SKM-1 treated with dmso at 0.1 percent for 144 hours (cell line): ENCODE measurements at regions not wholly inside any gene's neighbourhood (a gene's known extent, or its start where the extent isn't known, plus 50 kb on each side); places are given as distances from the start of the nearest gene placed in this dataset.
A peak's percentile ranks its signal among the peaks of the same experiment; 100 is the strongest.
"Not testable (repeated sequence)": the region's sequence is repeated elsewhere in the genome, so short reads cannot be mapped to it uniquely, and the experiment has no call there.

Experiments
- DNase-seq: peaks from one replicate; lab custom pipeline; 2025; ENCODE audit not compliant: unreplicated experiment; lab: John Stamatoyannopoulos, UW

DNA sequence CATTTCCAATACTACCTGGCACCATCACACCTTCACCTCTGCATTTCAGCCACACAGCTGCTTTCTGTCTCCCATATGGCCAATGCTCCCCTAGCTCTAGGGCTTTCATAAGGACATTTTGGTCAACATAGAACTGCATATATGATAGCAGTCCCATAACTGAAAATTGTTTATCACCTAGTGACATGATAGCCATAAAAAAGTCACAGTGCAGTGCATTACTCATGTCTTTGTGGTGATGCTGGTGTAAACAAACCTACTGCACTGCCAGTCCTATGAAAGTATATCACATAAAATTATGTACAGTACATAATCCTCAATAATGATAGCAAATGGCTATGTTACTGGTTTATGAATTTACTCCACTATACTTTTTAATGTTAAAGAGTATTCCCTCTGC lies 221.0 kb downstream of the NAF1 start:
- DNase-seq, result no peak

GRCh38 chr4:162943263-162943662 lies 223.4 kb downstream of the NAF1 start:
- no peak for DNase-seq

DNA sequence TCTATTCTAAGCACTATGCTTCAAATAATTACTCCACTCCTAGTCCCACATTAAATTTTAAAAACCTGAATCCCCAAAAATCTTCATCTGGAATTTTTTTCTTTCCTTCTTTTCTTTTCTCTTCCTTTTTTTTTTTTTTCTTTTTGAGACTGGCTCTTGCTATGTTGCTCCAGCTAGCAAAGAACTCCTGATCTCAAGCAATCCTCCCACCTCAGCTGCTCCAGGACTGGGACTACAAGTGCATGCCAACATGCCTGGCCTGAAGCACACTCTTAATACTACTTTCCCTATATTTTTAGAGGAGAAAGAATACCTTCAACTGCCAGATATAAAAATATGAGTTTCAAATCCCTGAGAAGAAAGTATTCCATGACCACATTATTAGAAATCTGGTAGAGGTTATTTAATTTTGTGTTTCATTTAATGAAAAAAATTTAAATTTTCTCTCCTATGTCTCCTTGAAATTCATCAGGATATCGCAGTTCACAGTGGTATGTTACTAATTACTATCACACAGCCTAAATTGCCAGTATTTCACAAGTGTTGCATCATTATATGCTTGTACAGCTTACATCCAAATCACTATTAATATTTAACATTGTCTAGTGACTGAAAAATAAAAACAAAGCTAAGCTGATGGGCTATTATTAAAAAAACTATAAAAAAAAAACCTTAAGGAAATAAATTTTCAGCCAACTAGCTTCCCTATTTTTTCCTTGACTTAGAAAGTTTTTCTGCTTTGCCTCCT lies 227.8 kb downstream of the NAF1 start:
- no peak for DNase-seq

- no peak for DNase-seq
Observed at GRCh38 chr4:162935214-162935613, 231.5 kb downstream of the NAF1 start.

DNA sequence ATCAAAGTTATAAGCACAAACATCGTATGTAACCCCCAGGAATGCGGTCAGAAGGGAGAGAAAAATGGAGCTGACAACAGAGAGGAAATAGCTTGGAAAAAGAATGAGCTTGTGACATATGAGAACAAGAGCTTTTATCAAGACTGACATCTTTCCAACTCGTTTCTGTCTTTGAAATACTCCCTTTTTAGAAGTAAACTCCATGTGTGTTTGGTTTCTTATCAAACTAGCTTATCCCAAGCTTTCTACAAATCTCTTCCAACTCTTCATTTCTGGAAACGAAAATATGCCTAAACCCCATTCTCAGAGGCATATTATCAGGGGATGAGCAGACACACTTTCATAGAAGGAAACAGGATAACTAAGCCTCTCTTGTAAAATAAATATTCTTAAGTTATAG lies 235.4 kb downstream of the NAF1 start:
- DNase-seq, result no peak

DNA sequence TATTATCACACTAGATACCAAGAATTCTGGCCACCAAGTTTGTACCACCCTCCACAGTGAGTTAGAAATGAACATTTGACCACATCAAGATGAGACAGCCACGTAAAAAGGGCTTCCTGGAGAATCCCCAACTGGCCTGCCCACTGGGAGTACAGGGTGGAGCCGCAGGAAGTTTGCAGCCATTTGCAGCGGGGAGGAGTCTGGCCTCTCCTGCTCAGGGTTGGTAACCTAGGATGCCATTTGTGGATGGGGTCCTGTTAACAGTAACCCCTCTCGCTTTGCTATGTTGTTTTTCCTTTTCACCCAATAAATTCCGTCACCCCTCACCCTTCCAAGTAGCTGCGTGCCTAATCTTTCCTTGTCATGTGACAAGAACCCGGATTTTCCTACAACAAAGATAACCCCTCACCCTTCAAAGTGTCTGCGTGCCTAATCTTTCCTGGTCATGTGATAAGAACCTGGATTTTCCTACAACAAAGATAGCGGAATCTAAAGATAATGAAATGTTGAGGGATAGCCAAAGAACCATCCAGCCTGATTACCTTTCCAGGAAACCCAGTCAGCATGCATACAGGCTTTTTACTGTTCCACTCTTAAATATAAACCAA lies 245.4 kb downstream of the NAF1 start:
- no peak for DNase-seq

DNA sequence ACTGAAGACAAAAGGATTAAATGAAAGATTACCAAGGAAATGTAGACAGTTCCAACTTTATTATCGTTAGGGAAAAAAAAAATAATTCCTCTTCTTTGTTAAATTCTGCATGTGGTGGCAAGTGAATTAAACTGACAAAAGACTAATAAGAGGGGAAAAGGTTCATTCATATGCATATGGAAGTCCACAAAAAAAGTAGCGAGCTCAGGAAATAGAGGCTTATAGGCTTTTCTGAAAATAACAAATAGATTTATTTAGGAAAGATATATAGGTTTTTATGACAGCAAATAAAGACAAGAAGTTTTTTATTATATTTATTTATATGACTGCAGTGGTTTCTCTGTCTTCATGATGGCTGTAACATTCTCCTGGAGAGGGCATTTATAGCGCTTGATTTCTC lies 246.0 kb downstream of the NAF1 start:
- DNase-seq, result no peak

- DNase-seq, result no peak
Observed at GRCh38 chr4:162912482-162912881, 254.2 kb downstream of the NAF1 start.

DNA sequence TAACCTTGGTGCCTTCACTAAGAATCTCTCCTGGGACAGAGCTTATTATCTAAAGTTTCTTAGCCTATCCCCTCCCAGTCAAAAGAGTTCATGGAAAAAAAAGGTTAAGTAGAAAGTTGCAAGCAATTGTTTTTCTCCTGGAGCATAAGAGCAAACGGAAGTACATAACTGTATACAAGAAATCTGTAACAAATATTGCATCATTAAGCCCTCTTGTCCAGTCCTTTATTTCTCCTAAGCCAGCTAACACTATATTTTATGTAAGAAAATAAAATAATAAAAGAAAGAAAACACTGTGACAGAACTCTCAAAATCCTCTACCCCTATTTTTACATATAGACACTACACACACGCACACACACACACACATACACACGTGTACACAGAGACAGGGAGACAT lies 255.3 kb downstream of the NAF1 start:
- DNase-seq, result no peak

DNA sequence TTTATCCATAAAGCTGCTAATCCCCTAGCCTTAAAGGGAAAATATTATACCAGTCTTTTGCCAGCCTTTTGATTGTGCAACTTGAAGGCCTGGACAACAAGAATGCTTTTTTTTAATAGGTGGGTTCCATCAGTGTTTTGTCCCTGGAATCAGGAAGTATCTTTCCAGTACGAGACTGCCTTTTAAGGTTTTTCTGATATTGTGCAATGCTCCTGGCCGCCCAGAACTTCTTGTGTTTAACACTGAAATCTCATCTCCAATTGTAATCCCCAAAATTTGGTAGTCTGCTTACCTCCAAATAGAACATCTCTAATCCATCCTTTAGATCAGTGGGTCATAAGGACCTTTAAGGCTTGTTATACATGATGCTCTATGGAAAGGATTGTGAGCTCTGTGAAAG lies 256.7 kb downstream of the NAF1 start:
- no peak for DNase-seq

DNA sequence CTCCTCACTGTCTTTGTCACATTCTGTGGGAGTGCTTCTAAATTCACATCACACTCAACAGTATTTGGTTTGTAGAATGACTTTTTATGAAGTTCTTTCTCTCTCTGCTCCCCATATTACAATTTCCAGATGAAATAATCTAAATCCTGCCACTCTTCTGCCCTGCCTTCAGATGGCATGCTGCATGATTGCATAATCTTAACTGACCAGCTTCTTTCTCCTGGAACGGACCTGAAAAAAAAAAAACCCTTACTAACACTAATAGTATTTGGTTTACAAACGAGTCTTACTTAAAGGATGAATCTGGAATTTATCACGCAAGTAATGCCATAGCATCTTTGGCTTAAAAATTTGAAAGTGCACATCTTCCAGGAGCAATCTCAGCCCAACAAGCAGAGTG lies 272.3 kb downstream of the NAF1 start:
- DNase-seq, result no peak

- DNase-seq, result peak; percentile 32
Observed at GRCh38 chr4:162891788-162892707, 274.6 kb downstream of the NAF1 start.

DNA sequence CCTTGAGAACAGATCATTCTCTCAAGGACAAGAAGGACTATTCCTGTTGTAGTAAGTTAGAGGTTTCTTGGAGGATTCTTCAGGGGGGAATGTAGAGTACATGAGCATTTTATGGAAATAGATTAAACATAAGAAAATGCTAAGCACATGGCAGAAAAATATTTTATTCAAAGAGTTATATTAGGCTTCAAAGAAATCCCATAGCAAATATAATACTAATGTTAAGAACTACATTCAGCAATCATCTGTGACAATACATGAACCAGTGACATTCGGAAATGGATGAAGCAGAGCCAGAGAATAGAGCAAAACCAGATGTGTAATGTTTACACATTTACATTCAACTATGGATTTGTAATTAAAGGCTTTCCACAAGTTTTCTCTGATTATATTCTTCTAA lies 288.6 kb downstream of the NAF1 start:
- DNase-seq, result no peak

DNA sequence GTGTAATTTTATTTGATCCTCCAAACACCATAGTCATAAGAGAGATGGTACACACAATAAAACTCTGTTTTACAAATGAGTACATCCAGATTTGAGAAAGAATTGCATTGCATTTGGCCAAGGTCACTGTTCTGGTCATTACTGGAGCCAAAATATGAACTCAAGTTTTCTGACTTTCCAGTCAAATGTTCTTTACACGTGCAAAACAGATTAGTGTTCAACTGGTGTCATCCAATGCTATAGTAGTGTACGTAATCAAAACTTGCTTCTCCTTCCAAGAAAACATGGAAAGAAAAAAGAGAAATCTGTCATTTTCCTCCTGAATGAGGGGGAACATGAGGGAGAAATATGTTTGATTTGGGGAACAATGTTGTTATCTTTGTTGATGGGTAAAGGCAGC lies 291.9 kb downstream of the NAF1 start:
- no peak for DNase-seq

DNA sequence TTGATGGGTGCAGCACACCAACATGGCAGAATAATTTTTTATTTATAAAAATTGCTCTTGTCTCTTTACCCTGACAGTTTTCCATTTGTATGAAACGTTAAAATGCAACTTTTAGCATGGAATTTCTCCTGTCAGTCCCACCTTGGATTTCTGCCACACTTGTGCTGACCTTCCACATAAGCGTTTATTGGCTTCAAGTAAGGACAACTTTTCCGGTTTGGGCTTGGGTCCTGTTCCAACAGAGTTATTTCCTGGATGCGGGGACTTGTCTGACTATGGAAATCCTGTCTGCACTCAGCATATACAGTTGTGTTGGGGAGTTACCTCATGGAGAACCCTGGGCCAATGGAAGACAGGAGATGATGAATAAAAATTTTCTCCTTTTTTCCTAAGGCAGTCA lies 294.7 kb downstream of the NAF1 start:
- DNase-seq, result no peak

- DNase-seq, result no peak
Observed at GRCh38 chr4:162869157-162869556, 297.5 kb downstream of the NAF1 start.

- DNase-seq, result no peak
Observed at GRCh38 chr4:162866565-162866964, 300.1 kb downstream of the NAF1 start.

- DNase-seq, result no peak
Observed at GRCh38 chr4:162865102-162865501, 301.6 kb downstream of the NAF1 start.

- DNase-seq, result no peak
Observed at GRCh38 chr4:162853788-162854187, 312.9 kb downstream of the NAF1 start.

- DNase-seq, result no peak
Observed at GRCh38 chr4:162852642-162853041, 314.0 kb downstream of the NAF1 start.

GRCh38 chr4:162851241-162851758 lies 315.4 kb downstream of the NAF1 start:
- DNase-seq, result not testable (repeated sequence)

GRCh38 chr4:162849937-162850336 lies 316.8 kb downstream of the NAF1 start:
- DNase-seq, result no peak
